Naive thymus-derived CD4-positive, alpha-beta T cell (primary cell): ENCODE measurements at regions not wholly inside any gene's neighbourhood (a gene's known extent, or its start where the extent isn't known, plus 50 kb on each side); places are given as distances from the start of the nearest gene placed in this dataset.

Experiments used
- ATAC-seq: fragments of 150-1000 bp; cut with Tn5 transposase; 2 replicates; pipeline ENCODE4 v1.10.0; 2021; ENCODE audit warnings: mild to moderate bottlenecking, moderate library complexity
- CTCF ChIA-PET: fragments of 350-600 bp; sonication (Branson Sonifier 250); formaldehyde crosslinking; loops from one replicate; lab custom pipeline; 2021; ENCODE audit warnings: antibody characterized with exemption; lab: Charles Lee
- POLR2A ChIA-PET: fragments of 350-600 bp; sonication (Branson Sonifier 250); formaldehyde crosslinking; loops from one replicate; lab custom pipeline; 2021; ENCODE audit warnings: antibody characterized with exemption, inconsistent platforms; lab: Charles Lee
- DNase-seq, 9 donors: peaks; one replicate each; pipeline versions ENCODE4 v3.0.0 to v3.0.0-alpha.2; 2020 to 2022; ENCODE audit warnings: mixed read lengths in 1 of 9
- H3K27ac ChIP-seq: one replicate; pipeline ENCODE4 v1.7.0; 2013; ENCODE audit warnings: mild to moderate bottlenecking, low read depth, low read length, moderate library complexity
- H3K27me3 ChIP-seq, 2 donors: one replicate each; pipeline ENCODE4 v1.7.0; 2013; ENCODE audit warnings: low read length in 2 of 2, mild to moderate bottlenecking in 2 of 2, moderate library complexity in 2 of 2; ENCODE audit not compliant: control insufficient read depth in 2 of 2, insufficient read depth in 2 of 2
- H3K36me3 ChIP-seq, 3 experiments: 1 replicate in 2 of 3; 2 replicates in 1 of 3; pipeline ENCODE4 v1.7.0; 2013; ENCODE audit warnings: low read length in 3 of 3, mild to moderate bottlenecking in 3 of 3, moderate library complexity in 1 of 3; ENCODE audit not compliant: insufficient read depth in 3 of 3, control insufficient read depth in 2 of 3
- H3K4me1 ChIP-seq, 2 donors: one replicate each; pipeline ENCODE4 v1.7.0; 2013; ENCODE audit warnings: low read length in 2 of 2, mild to moderate bottlenecking in 2 of 2, moderate library complexity in 1 of 2; ENCODE audit not compliant: control insufficient read depth in 2 of 2, insufficient read depth in 2 of 2
- H3K4me3 ChIP-seq: 2 replicates; pipeline ENCODE4 v1.7.0; 2013; ENCODE audit warnings: mild to moderate bottlenecking, low read length
- H3K9me3 ChIP-seq, 3 experiments: 1 replicate in 2 of 3; 2 replicates in 1 of 3; pipeline ENCODE4 v1.7.0; 2013; ENCODE audit warnings: low read length in 3 of 3; ENCODE audit not compliant: control insufficient read depth in 2 of 3
- H3K27ac Mint-ChIP-seq, 9 donors: one replicate each; pipeline ENCODE4 v1.8.0; 2020 to 2022; ENCODE audit warnings: mixed read lengths in 9 of 9, mild to moderate bottlenecking in 8 of 9, moderate library complexity in 5 of 9, inconsistent platforms in 2 of 9
- H3K27me3 Mint-ChIP-seq, 5 donors: one replicate each; pipeline ENCODE4 v1.8.0; 2021 to 2022; ENCODE audit warnings: mixed read lengths in 5 of 5, mild to moderate bottlenecking in 1 of 5
- H3K36me3 Mint-ChIP-seq, 5 donors: one replicate each; pipeline ENCODE4 v1.8.0; 2020 to 2022; ENCODE audit warnings: mixed read lengths in 5 of 5, mild to moderate bottlenecking in 3 of 5, inconsistent platforms in 1 of 5
- H3K4me1 Mint-ChIP-seq, 7 donors: one replicate each; pipeline ENCODE4 v1.8.0; 2020 to 2022; ENCODE audit warnings: mixed read lengths in 7 of 7, mild to moderate bottlenecking in 3 of 7, inconsistent platforms in 1 of 7
- H3K4me3 Mint-ChIP-seq, 10 donors: one replicate each; pipeline ENCODE4 v1.8.0; 2020 to 2022; ENCODE audit warnings: mild to moderate bottlenecking in 10 of 10, mixed read lengths in 10 of 10, moderate library complexity in 6 of 10, inconsistent platforms in 2 of 10
- H3K9me3 Mint-ChIP-seq, 11 donors: one replicate each; pipeline ENCODE4 v1.8.0; 2020 to 2022; ENCODE audit warnings: mixed read lengths in 11 of 11, mild to moderate bottlenecking in 4 of 11, inconsistent platforms in 1 of 11, moderate library complexity in 1 of 11
- intact Hi-C, 2 donors: fragments of 100-400 bp; cut with micrococcal nuclease; formaldehyde crosslinking; loops; one replicate each; pipeline ENCODE4 v1.15.1; 2023

GRCh38 chr17:52244689-52245088, 86.2 kb upstream of the CA10 start:
- Histone ChIP-seq H3K4me3 (no peak overlapping the region), H3K27me3 (no peaks in the 10 kb centered on the region), H3K4me1 (no peaks in the 10 kb centered on the region), H3K9me3 (no peaks in the 10 kb centered on the region), H3K36me3 (no peaks in the 10 kb centered on the region), H3K27ac (no peak overlapping the region)
- H3K27ac Mint-ChIP-seq = no peak overlapping the region
- ATAC-seq (no peak), DNase-seq (no peak)
- no peak overlapping the region for H3K4me3 Mint-ChIP-seq
- no peaks in the 10 kb centered on the region for H3K36me3 Mint-ChIP-seq
- H3K9me3 Mint-ChIP-seq = peaks cover 0 to 4% (median 0%) of the 10 kb centered on the region in 11 donors
- intact Hi-C loops = no loop called here
- no peaks in the 10 kb centered on the region for H3K4me1 Mint-ChIP-seq
- H3K27me3 Mint-ChIP-seq = peaks cover 0 to 5% (median 0%) of the 10 kb centered on the region in 5 donors
- CTCF ChIA-PET = no interaction called here
- POLR2A ChIA-PET = no interaction called here

GRCh38 chr17:52242268-52242667, 83.8 kb upstream of the CA10 start:
- DNase-seq (no peak), ATAC-seq (no peak)
- no peak overlapping the region for H3K4me3 Mint-ChIP-seq
- POLR2A ChIA-PET = no interaction called here
- peaks cover 0 to 12% (median 8%) of the 10 kb centered on the region in 5 donors for H3K27me3 Mint-ChIP-seq
- CTCF ChIA-PET = no interaction called here
- Histone ChIP-seq H3K4me3 (no peak overlapping the region), H3K27ac (no peak overlapping the region), H3K36me3 (no peaks in the 10 kb centered on the region), H3K4me1 (no peaks in the 10 kb centered on the region), H3K27me3 (no peaks in the 10 kb centered on the region), H3K9me3 (no peaks in the 10 kb centered on the region)
- H3K4me1 Mint-ChIP-seq = no peaks in the 10 kb centered on the region
- H3K9me3 Mint-ChIP-seq = peaks cover 0 to 6% (median 0%) of the 10 kb centered on the region in 11 donors
- no peak overlapping the region for H3K27ac Mint-ChIP-seq
- intact Hi-C loops = no loop called here
- H3K36me3 Mint-ChIP-seq = no peaks in the 10 kb centered on the region

GRCh38 chr17:52237151-52237550, 78.6 kb upstream of the CA10 start:
- no peaks in the 10 kb centered on the region for H3K4me1 Mint-ChIP-seq
- no peak for DNase-seq
- peaks cover 0 to 5% (median 0%) of the 10 kb centered on the region in 11 donors for H3K9me3 Mint-ChIP-seq
- no peaks in the 10 kb centered on the region for H3K36me3 ChIP-seq
- ATAC-seq = no peak
- no peak overlapping the region for H3K27ac ChIP-seq
- no peaks in the 10 kb centered on the region for H3K4me1 ChIP-seq
- intact Hi-C loops = no loop called here
- H3K4me3 Mint-ChIP-seq = no peak overlapping the region
- H3K36me3 Mint-ChIP-seq = no peaks in the 10 kb centered on the region
- H3K9me3 ChIP-seq = no peaks in the 10 kb centered on the region
- peaks cover 0 to 9% (median 8%) of the 10 kb centered on the region in 5 donors for H3K27me3 Mint-ChIP-seq
- no peak overlapping the region for H3K4me3 ChIP-seq
- no peaks in the 10 kb centered on the region for H3K27me3 ChIP-seq
- no peak overlapping the region for H3K27ac Mint-ChIP-seq
- CTCF ChIA-PET = no interaction called here
- POLR2A ChIA-PET = no interaction called here

GRCh38 chr17:52235516-52235915, 77.0 kb upstream of the CA10 start:
- DNase-seq (no peak), ATAC-seq (no peak)
- no peaks in the 10 kb centered on the region for H3K4me1 ChIP-seq
- Mint-ChIP-seq H3K9me3 (peaks cover 0 to 5% (median 0%) of the 10 kb centered on the region in 11 donors), H3K27ac (no peak overlapping the region), H3K27me3 (peaks cover 0 to 15% (median 9%) of the 10 kb centered on the region in 5 donors), H3K36me3 (no peaks in the 10 kb centered on the region), H3K4me1 (no peaks in the 10 kb centered on the region), H3K4me3 (no peak overlapping the region)
- no peaks in the 10 kb centered on the region for H3K36me3 ChIP-seq
- no peaks in the 10 kb centered on the region for H3K27me3 ChIP-seq
- ChIA-PET CTCF (no interaction called here), POLR2A (no interaction called here)
- H3K4me3 ChIP-seq = no peak overlapping the region
- no peak overlapping the region for H3K27ac ChIP-seq
- H3K9me3 ChIP-seq = no peaks in the 10 kb centered on the region
- intact Hi-C loops = no loop called here

GRCh38 chr17:52233632-52234031, 75.1 kb upstream of the CA10 start:
- Histone ChIP-seq H3K4me3 (no peak overlapping the region), H3K27me3 (no peaks in the 10 kb centered on the region), H3K9me3 (no peaks in the 10 kb centered on the region), H3K4me1 (no peaks in the 10 kb centered on the region), H3K27ac (no peak overlapping the region), H3K36me3 (no peaks in the 10 kb centered on the region)
- Mint-ChIP-seq H3K4me1 (no peaks in the 10 kb centered on the region), H3K36me3 (no peaks in the 10 kb centered on the region), H3K4me3 (no peak overlapping the region), H3K27ac (no peak overlapping the region), H3K9me3 (peaks cover 0 to 5% (median 0%) of the 10 kb centered on the region in 11 donors), H3K27me3 (peaks cover 0 to 12% (median 8%) of the 10 kb centered on the region in 5 donors)
- ATAC-seq (no peak), DNase-seq (no peak)
- POLR2A ChIA-PET = no interaction called here
- intact Hi-C loops = no loop called here
- CTCF ChIA-PET = no interaction called here

GRCh38 chr17:52233176-52233575, 74.7 kb upstream of the CA10 start:
- CTCF ChIA-PET = no interaction called here

GRCh38 chr17:52228823-52229222, 70.3 kb upstream of the CA10 start:
- Mint-ChIP-seq H3K27me3 (peaks cover 0 to 15% (median 7%) of the 10 kb centered on the region in 5 donors), H3K4me1 (no peaks in the 10 kb centered on the region), H3K36me3 (no peaks in the 10 kb centered on the region), H3K27ac (no peak overlapping the region), H3K9me3 (peaks cover 0 to under 1% (median 0%) of the 10 kb centered on the region in 11 donors), H3K4me3 (no peak overlapping the region)
- no peaks in the 10 kb centered on the region for H3K27me3 ChIP-seq
- H3K4me3 ChIP-seq = no peak overlapping the region
- DNase-seq = no peak
- intact Hi-C loops = no loop called here
- H3K4me1 ChIP-seq = no peaks in the 10 kb centered on the region
- H3K27ac ChIP-seq = no peak overlapping the region
- no peaks in the 10 kb centered on the region for H3K36me3 ChIP-seq
- H3K9me3 ChIP-seq = no peaks in the 10 kb centered on the region
- ChIA-PET CTCF (no interaction called here), POLR2A (no interaction called here)
- no peak for ATAC-seq

More at GRCh38 chr17:52233176-52233575, 74.7 kb upstream of the CA10 start:
- Histone ChIP-seq H3K4me3 (no peak overlapping the region), H3K9me3 (no peaks in the 10 kb centered on the region), H3K4me1 (no peaks in the 10 kb centered on the region), H3K27me3 (no peaks in the 10 kb centered on the region), H3K36me3 (no peaks in the 10 kb centered on the region), H3K27ac (no peak overlapping the region)
- Mint-ChIP-seq H3K27ac (no peak overlapping the region), H3K27me3 (peaks cover 0 to 9% (median 7%) of the 10 kb centered on the region in 5 donors), H3K36me3 (no peaks in the 10 kb centered on the region), H3K9me3 (peaks cover 0 to 5% (median 0%) of the 10 kb centered on the region in 11 donors), H3K4me3 (no peak overlapping the region), H3K4me1 (no peaks in the 10 kb centered on the region)
- ATAC-seq = no peak
- no peak for DNase-seq
- intact Hi-C loops = no loop called here
- POLR2A ChIA-PET = no interaction called here
